Erythroblast (primary cell): ENCODE measurements at regions not wholly inside any gene's neighbourhood (a gene's known extent, or its start where the extent isn't known, plus 50 kb on each side); places are given as distances from the start of the nearest gene placed in this dataset.

Source experiments
- GATA1 ChIP-seq: IDR thresholded peaks from 2 replicates; pipeline ENCODE4 v1.6.1; 2011; ENCODE audit warnings: low read depth, mild to moderate bottlenecking, control low read depth, low read length, moderate library complexity
- POLR2A ChIP-seq: IDR thresholded peaks from 2 replicates; pipeline ENCODE4 v1.6.1; 2011; ENCODE audit warnings: mild to moderate bottlenecking, low read length

GRCh38 chr21:39063517-39063916 is 119.7 kb downstream of the PSMG1 start:
- TF ChIP-seq POLR2A (no peak), GATA1 (no peak)
